ENCODE measurements at regions not wholly inside any gene's neighbourhood (a gene's known extent, or its start where the extent isn't known, plus 50 kb on each side); places are given as distances from the start of the nearest gene placed in this dataset.

DNA sequence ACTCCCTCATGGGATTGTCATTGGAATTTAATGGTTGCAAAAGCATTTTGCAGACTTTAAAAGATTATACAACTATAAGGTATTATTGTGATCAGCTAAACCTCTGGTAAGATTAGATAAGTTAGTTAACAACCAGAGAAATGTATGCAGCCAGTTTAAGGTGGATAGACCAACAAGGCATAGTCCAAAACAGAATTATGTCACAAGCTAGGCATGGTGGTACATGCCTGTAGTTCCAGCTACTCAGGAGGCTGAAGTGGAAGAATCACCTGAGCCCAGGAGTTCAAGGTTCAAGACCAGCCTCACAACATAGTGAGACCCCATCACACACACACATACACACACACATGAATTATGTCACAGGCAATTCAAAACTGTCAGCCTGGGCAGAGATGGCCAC lies 54.7 kb upstream of the KLHL13 start (continued):
- TF ChIP-seq CHD7 (IDR thresholded peaks at IDR 0.05; ENCODE audit: insufficient replicate concordance, low read length) (no peak), NANOG (IDR thresholded peaks at IDR 0.05; ENCODE audit: insufficient read depth, low read depth, low read length, poor library complexity, severe bottlenecking) (no peak), EP300 (IDR thresholded peaks at IDR 0.05; ENCODE audit: borderline replicate concordance in 1 of 2, low read depth in 2 of 2, low read length in 2 of 2) (no peak), SP1 (IDR thresholded peaks at IDR 0.05; ENCODE audit: low read depth, low read length) (no peak), KDM1A (IDR thresholded peaks at IDR 0.05; ENCODE audit: borderline replicate concordance, low read length) (no peak), RBBP5 (IDR thresholded peaks at IDR 0.05; ENCODE audit: borderline replicate concordance, low read depth, low read length) (no peak), SIX5 (IDR thresholded peaks at IDR 0.05; ENCODE audit: low read depth, low read length) (no peak), NRF1 (IDR thresholded peaks at IDR 0.05; ENCODE audit: low read depth, low read length) (no peak), CHD2 (IDR thresholded peaks at IDR 0.05; ENCODE audit: low read length) (no peak), TEAD4 (IDR thresholded peaks at IDR 0.05; ENCODE audit: low read depth, low read length) (no peak), TBP (IDR thresholded peaks at IDR 0.05; ENCODE audit: low read depth, low read length) (no peak), RNF2 (IDR thresholded peaks at IDR 0.05; ENCODE audit: borderline replicate concordance, low read depth, low read length, missing control alignments, poor library complexity, severe bottlenecking) (no peak)

Data from H1 (cell line).